ENCODE measurements at regions not wholly inside any gene's neighbourhood (a gene's known extent, or its start where the extent isn't known, plus 50 kb on each side); places are given as distances from the start of the nearest gene placed in this dataset.

DNA sequence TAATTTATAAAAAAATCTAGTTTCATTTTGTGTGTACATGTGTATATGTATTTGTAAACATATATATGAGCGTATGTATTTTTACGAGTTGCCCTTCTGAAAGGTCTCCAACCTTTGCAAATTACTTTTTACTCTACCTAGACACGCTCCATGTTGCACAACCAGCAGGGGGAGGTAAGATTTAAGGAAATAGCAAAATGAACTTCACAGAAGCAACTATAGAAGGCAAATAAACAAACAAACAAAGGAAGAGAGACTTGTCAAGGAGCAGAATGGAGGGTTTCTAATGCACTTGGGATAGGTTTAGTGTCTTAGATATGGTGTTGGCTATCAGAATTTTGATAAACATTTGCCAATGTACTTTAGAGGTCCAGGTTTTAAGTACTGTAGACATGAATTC lies 820.5 kb upstream of the POU3F3 start:
- DNase-seq (ENCODE audit: low spot score in 2 of 2), result no peak
- H3K27me3 ChIP-seq, result no peaks in the 10 kb centered on the region
- TF ChIP-seq POLR2A (IDR thresholded peaks at IDR 0.05), result no peak
- TF ChIP-seq, protein P1, sequence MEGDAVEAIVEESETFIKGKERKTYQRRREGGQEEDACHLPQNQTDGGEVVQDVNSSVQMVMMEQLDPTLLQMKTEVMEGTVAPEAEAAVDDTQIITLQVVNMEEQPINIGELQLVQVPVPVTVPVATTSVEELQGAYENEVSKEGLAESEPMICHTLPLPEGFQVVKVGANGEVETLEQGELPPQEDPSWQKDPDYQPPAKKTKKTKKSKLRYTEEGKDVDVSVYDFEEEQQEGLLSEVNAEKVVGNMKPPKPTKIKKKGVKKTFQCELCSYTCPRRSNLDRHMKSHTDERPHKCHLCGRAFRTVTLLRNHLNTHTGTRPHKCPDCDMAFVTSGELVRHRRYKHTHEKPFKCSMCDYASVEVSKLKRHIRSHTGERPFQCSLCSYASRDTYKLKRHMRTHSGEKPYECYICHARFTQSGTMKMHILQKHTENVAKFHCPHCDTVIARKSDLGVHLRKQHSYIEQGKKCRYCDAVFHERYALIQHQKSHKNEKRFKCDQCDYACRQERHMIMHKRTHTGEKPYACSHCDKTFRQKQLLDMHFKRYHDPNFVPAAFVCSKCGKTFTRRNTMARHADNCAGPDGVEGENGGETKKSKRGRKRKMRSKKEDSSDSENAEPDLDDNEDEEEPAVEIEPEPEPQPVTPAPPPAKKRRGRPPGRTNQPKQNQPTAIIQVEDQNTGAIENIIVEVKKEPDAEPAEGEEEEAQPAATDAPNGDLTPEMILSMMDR (IDR thresholded peaks at IDR 0.05), result peak in 3 of 5 experiments; percentile 5 to 22 (median 7)
- no peaks in the 10 kb centered on the region for H3K4me1 ChIP-seq
- H3K9me3 ChIP-seq, result no peaks in the 10 kb centered on the region
- no peaks in the 10 kb centered on the region for H3K36me3 ChIP-seq
- no peak overlapping the region for H3K27ac ChIP-seq
- WGBS, 2 donors, result 51 to 53% methylated on average over 3 of the region's 3 CpGs
- H3K4me3 ChIP-seq, result no peak overlapping the region

DNA sequence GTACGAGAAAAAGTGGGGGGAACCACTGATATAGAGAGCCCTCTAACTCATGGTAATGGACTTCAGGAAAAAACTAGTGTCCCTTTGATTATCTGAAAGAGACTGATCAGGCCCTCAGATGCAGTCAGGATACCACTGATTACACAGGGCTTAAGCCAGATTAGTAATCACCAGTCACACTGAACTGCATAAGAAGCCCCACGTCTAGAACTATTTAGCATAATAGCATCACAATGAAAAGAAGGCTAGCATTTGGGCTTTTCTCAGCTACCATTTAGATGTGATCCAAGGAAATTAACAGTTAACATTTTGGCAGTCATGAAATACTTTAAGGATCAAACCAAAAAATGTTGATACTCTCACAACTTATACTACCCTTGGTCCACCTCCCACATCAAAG lies 813.1 kb upstream of the POU3F3 start:
- no peaks in the 10 kb centered on the region for H3K9me3 ChIP-seq
- 71 to 74% methylated on average over 2 of the region's 2 CpGs for WGBS, 2 donors
- no peaks in the 10 kb centered on the region for H3K27me3 ChIP-seq
- no peak for DNase-seq (ENCODE audit: low spot score in 2 of 2)
- TF ChIP-seq EP300 (IDR thresholded peaks at IDR 0.05), result no peak
- TF ChIP-seq, protein P1 (IDR thresholded peaks at IDR 0.05), result no peak
- TF ChIP-seq POLR2A (IDR thresholded peaks at IDR 0.05), result no peak
- H3K4me1 ChIP-seq, result no peaks in the 10 kb centered on the region
- no peak overlapping the region for H3K4me3 ChIP-seq
- H3K36me3 ChIP-seq, result no peaks in the 10 kb centered on the region
- no peak overlapping the region for H3K27ac ChIP-seq

DNA sequence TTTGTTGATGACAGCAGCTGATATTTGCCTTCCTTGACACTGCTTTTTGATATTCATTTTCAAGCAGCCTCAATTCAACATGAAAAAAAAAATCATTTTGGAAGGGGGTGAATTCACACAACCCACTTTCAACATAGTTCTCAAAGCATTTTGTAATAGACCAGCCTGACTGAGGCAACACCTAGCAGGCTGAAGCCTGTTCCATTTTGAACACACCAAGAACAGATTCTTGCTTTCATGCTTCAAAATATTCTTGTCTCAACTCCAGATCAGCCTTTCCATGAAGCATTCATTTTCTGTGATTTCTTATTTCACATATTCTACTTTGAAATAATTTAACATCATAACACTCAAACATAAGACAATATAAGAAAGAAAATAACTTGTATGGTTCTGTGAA lies 812.6 kb upstream of the POU3F3 start:
- no peak overlapping the region for H3K27ac ChIP-seq
- TF ChIP-seq EP300 (IDR thresholded peaks at IDR 0.05), result no peak
- TF ChIP-seq POLR2A (IDR thresholded peaks at IDR 0.05), result no peak
- TF ChIP-seq, protein P1 (IDR thresholded peaks at IDR 0.05), result no peak
- H3K27me3 ChIP-seq, result no peaks in the 10 kb centered on the region
- no peaks in the 10 kb centered on the region for H3K4me1 ChIP-seq
- H3K4me3 ChIP-seq, result no peak overlapping the region
- no peaks in the 10 kb centered on the region for H3K9me3 ChIP-seq
- DNase-seq (ENCODE audit: low spot score in 2 of 2), result no peak
- H3K36me3 ChIP-seq, result no peaks in the 10 kb centered on the region

DNA sequence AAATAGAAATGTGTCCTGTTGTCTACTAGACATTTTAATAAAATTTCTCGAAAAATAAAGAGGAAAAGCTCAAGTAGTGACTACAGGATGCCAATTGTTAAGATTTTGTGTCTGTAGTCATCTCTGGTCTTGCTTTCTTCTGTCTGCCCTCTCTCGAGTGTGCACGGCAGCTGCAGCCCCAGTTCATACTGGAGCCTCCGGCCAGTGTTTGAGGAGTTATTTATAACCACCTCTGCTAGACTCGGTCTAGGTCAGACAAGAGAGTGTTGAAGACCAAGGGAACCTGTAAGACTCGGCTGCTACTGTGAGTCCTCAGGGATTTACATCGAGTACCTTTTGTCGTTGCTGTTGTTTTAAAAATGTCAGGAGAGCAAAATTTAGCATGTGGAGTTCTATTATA lies 810.1 kb upstream of the POU3F3 start:
- H3K27me3 ChIP-seq, result no peaks in the 10 kb centered on the region
- WGBS, 2 donors, result 32 to 35% methylated on average over 8 of the region's 8 CpGs
- no peak for TF ChIP-seq EP300 (IDR thresholded peaks at IDR 0.05)
- TF ChIP-seq POLR2A (IDR thresholded peaks at IDR 0.05), result no peak
- TF ChIP-seq, protein P1 (IDR thresholded peaks at IDR 0.05), result no peak
- H3K4me1 ChIP-seq, result no peaks in the 10 kb centered on the region
- no peak overlapping the region for H3K27ac ChIP-seq
- no peak overlapping the region for H3K4me3 ChIP-seq
- no peak for DNase-seq (ENCODE audit: low spot score in 2 of 2)
- H3K9me3 ChIP-seq, result no peaks in the 10 kb centered on the region
- no peaks in the 10 kb centered on the region for H3K36me3 ChIP-seq

DNA sequence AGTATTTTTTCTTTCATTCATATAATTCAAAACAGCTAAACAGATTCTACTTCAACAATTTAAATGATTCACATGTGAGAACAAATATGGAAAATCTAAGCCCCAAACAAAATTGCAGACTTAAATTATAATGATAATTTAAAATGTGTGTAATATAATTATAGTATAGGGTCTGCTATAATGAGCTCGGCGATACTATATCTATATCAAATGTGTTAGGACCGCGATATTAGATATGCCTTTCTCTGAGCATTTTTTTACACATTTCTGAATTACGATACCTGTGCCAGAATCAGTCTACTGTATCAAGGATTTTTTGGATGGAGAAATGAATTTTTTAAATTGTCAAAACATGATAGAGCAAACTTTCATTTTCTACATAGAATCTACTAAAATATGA lies 808.8 kb upstream of the POU3F3 start:
- Histone ChIP-seq H3K4me1 (peaks cover 0 to 1% (median 0%) of the 10 kb centered on the region in 4 donors), H3K4me3 (no peak overlapping the region), H3K27me3 (no peaks in the 10 kb centered on the region), H3K9me3 (no peaks in the 10 kb centered on the region), H3K27ac (no peak overlapping the region), H3K36me3 (no peaks in the 10 kb centered on the region)
- TF ChIP-seq EP300 (IDR thresholded peaks at IDR 0.05) (no peak), POLR2A (IDR thresholded peaks at IDR 0.05) (no peak)
- TF ChIP-seq, protein P1 (IDR thresholded peaks at IDR 0.05), result no peak
- 94% methylated on average over 5 of the region's 5 CpGs for WGBS, 2 donors
- no peak for DNase-seq (ENCODE audit: low spot score in 2 of 2)
